ENCODE measurements at regions not wholly inside any gene's neighbourhood (a gene's known extent, or its start where the extent isn't known, plus 50 kb on each side); places are given as distances from the start of the nearest gene placed in this dataset.

GRCh38 chr6:6970851-6971250 lies 136.9 kb upstream of the RREB1 start:
- Mint-ChIP-seq H3K27me3 (no peaks in the 10 kb centered on the region), H3K27ac (peak overlapping the region; percentile 69), H3K4me1 (ENCODE audit: low read depth) (peaks cover 20% of the 10 kb centered on the region), H3K4me3 (ENCODE audit: low read depth) (no peak overlapping the region), H3K36me3 (ENCODE audit: insufficient read depth) (no peaks in the 10 kb centered on the region), H3K9me3 (ENCODE audit: low read depth) (no peaks in the 10 kb centered on the region)
- no peak for DNase-seq (ENCODE audit: low spot score, unreplicated experiment)
- no peak for TF ChIP-seq CTCF (IDR thresholded peaks at IDR 0.05; ENCODE audit: unreplicated experiment)

- Mint-ChIP-seq H3K36me3 (ENCODE audit: insufficient read depth) (no peaks in the 10 kb centered on the region), H3K27me3 (no peaks in the 10 kb centered on the region), H3K9me3 (ENCODE audit: low read depth) (no peaks in the 10 kb centered on the region), H3K4me1 (ENCODE audit: low read depth) (peaks cover 19% of the 10 kb centered on the region), H3K27ac (peak overlapping the region; percentile 69), H3K4me3 (ENCODE audit: low read depth) (no peak overlapping the region)
- no peak for TF ChIP-seq CTCF (IDR thresholded peaks at IDR 0.05; ENCODE audit: unreplicated experiment)
- DNase-seq (ENCODE audit: low spot score, unreplicated experiment), result no peak
These were observed 136.4 kb upstream of the RREB1 start for GRCh38 chr6:6971369-6971768.

GRCh38 chr6:6972456-6972855 lies 135.3 kb upstream of the RREB1 start:
- no peak for DNase-seq (ENCODE audit: low spot score, unreplicated experiment)
- no peaks in the 10 kb centered on the region for H3K9me3 Mint-ChIP-seq (ENCODE audit: low read depth)
- no peaks in the 10 kb centered on the region for H3K36me3 Mint-ChIP-seq (ENCODE audit: insufficient read depth)
- H3K27me3 Mint-ChIP-seq, result no peaks in the 10 kb centered on the region
- TF ChIP-seq CTCF (IDR thresholded peaks at IDR 0.05; ENCODE audit: unreplicated experiment), result no peak
- H3K27ac Mint-ChIP-seq, result no peak overlapping the region
- H3K4me1 Mint-ChIP-seq (ENCODE audit: low read depth), result peaks cover 19% of the 10 kb centered on the region
- H3K4me3 Mint-ChIP-seq (ENCODE audit: low read depth), result no peak overlapping the region

- TF ChIP-seq CTCF (IDR thresholded peaks at IDR 0.05; ENCODE audit: unreplicated experiment), result no peak
- no peaks in the 10 kb centered on the region for H3K9me3 Mint-ChIP-seq (ENCODE audit: low read depth)
- DNase-seq (ENCODE audit: low spot score, unreplicated experiment), result no peak
- peaks cover 8% of the 10 kb centered on the region for H3K27me3 Mint-ChIP-seq
- peaks cover 19% of the 10 kb centered on the region for H3K4me1 Mint-ChIP-seq (ENCODE audit: low read depth)
- no peak overlapping the region for H3K27ac Mint-ChIP-seq
- no peaks in the 10 kb centered on the region for H3K36me3 Mint-ChIP-seq (ENCODE audit: insufficient read depth)
- no peak overlapping the region for H3K4me3 Mint-ChIP-seq (ENCODE audit: low read depth)
These were observed 134.0 kb upstream of the RREB1 start for GRCh38 chr6:6973721-6974120.

GRCh38 chr6:6975459-6976111 lies 132.2 kb upstream of the RREB1 start:
- TF ChIP-seq CTCF (IDR thresholded peaks at IDR 0.05; ENCODE audit: unreplicated experiment), result no peak
- Mint-ChIP-seq H3K9me3 (ENCODE audit: low read depth) (no peaks in the 10 kb centered on the region), H3K36me3 (ENCODE audit: insufficient read depth) (no peaks in the 10 kb centered on the region), H3K4me1 (ENCODE audit: low read depth) (peaks cover 10% of the 10 kb centered on the region), H3K27ac (no peak overlapping the region), H3K27me3 (peaks cover 8% of the 10 kb centered on the region), H3K4me3 (ENCODE audit: low read depth) (no peak overlapping the region)
- no peak for DNase-seq (ENCODE audit: low spot score, unreplicated experiment)

Measured in progenitor cell of endocrine pancreas (in vitro differentiated cells).